Keratinocyte (primary cell): ENCODE measurements at regions not wholly inside any gene's neighbourhood (a gene's known extent, or its start where the extent isn't known, plus 50 kb on each side); places are given as distances from the start of the nearest gene placed in this dataset.

Experiments used
- DNase-seq: peaks from one replicate; pipeline ENCODE4 v3.0.0-alpha.2; 2011; ENCODE audit warnings: low read depth, missing footprints, low spot score
- FAIRE-seq: peaks from 2 replicates; lab custom pipeline; 2011; peaks lifted over from hg19 to GRCh38; lab: Jason Lieb, UNC
- H2AFZ ChIP-seq: 2 replicates; pipeline ENCODE4 v1.6.0; 2012; ENCODE audit warnings: low read length, control low read depth, inconsistent platforms; ENCODE audit not compliant: control insufficient read depth
- H3K27ac ChIP-seq: 2 replicates; pipeline ENCODE4 v1.5.1; 2011; ENCODE audit warnings: low read length; ENCODE audit not compliant: control insufficient read depth, insufficient read depth
- H3K27me3 ChIP-seq: 3 replicates; pipeline ENCODE4 v1.6.0; 2011; ENCODE audit warnings: low read length; ENCODE audit not compliant: control insufficient read depth, insufficient read depth; ENCODE audit errors: extremely low read depth
- H3K36me3 ChIP-seq, 2 experiments: 2 replicates in 1 of 2; 3 replicates in 1 of 2; pipeline ENCODE4 v1.5.1; 2011; ENCODE audit warnings: low read length in 2 of 2, mild to moderate bottlenecking in 1 of 2; ENCODE audit not compliant: control insufficient read depth in 2 of 2, insufficient read depth in 2 of 2; ENCODE audit errors: extremely low read depth in 1 of 2
- H3K4me1 ChIP-seq: 3 replicates; pipeline ENCODE4 v1.5.1; 2011; ENCODE audit warnings: low read length; ENCODE audit not compliant: control insufficient read depth, insufficient read depth; ENCODE audit errors: extremely low read depth
- H3K4me2 ChIP-seq: 3 replicates; pipeline ENCODE4 v1.6.0; 2011; ENCODE audit warnings: low read depth, low read length; ENCODE audit not compliant: control insufficient read depth, insufficient read depth; ENCODE audit errors: extremely low read depth
- H3K4me3 ChIP-seq, 3 experiments: fragments of 200-600 bp in 1 of 3; sonication (generic) in 1 of 3; 2 replicates in 2 of 3; 3 replicates in 1 of 3; pipeline ENCODE4 v1.5.1; 2011 to 2016; ENCODE audit warnings: low read length in 3 of 3, mild to moderate bottlenecking in 3 of 3, control low read depth in 2 of 3, inconsistent platforms in 1 of 3, low read depth in 1 of 3, mixed read lengths in 1 of 3, mixed run types in 1 of 3, moderate library complexity in 1 of 3; ENCODE audit not compliant: control insufficient read depth in 2 of 3, insufficient read depth in 2 of 3; ENCODE audit errors: extremely low read depth in 1 of 3
- H3K79me2 ChIP-seq: 2 replicates; pipeline ENCODE4 v1.6.0; 2012; ENCODE audit warnings: low read length; ENCODE audit not compliant: control insufficient read depth, insufficient read depth
- H3K9ac ChIP-seq: 3 replicates; pipeline ENCODE4 v1.6.0; 2011; ENCODE audit warnings: low read length; ENCODE audit not compliant: control insufficient read depth, insufficient read depth; ENCODE audit errors: extremely low read depth
- H3K9me1 ChIP-seq: 3 replicates; pipeline ENCODE4 v1.6.0; 2011; ENCODE audit warnings: low read length; ENCODE audit not compliant: control insufficient read depth, insufficient read depth; ENCODE audit errors: extremely low read depth
- H3K9me3 ChIP-seq: 2 replicates; pipeline ENCODE4 v1.5.1; 2012; ENCODE audit warnings: low read depth, low read length; ENCODE audit not compliant: control insufficient read depth
- H4K20me1 ChIP-seq: 3 replicates; pipeline ENCODE4 v1.6.0; 2011; ENCODE audit warnings: low read length; ENCODE audit not compliant: control insufficient read depth, insufficient read depth; ENCODE audit errors: extremely low read depth
- CTCF ChIP-seq, 3 experiments: IDR thresholded peaks in 1 of 3; conservative IDR thresholded peaks in 1 of 3; optimal IDR thresholded peaks in 1 of 3; 2 replicates in 2 of 3; 3 replicates in 1 of 3; pipeline versions ENCODE3 to v1.5.1; 2011; ENCODE audit warnings: low read length in 3 of 3, mild to moderate bottlenecking in 3 of 3, moderate library complexity in 2 of 3, control low read depth in 1 of 3, inconsistent platforms in 1 of 3; ENCODE audit not compliant: insufficient read depth in 2 of 3; ENCODE audit errors: extremely low read depth in 1 of 3
- EZH2 ChIP-seq: IDR thresholded peaks from one replicate; pipeline ENCODE4 v1.6.1; 2012; ENCODE audit warnings: inconsistent platforms, mild to moderate bottlenecking, low read length, moderate library complexity
- dilution Hi-C: fragments of 300-500 bp; cut with MboI; formaldehyde crosslinking; loops from one replicate; pipeline ENCODE4 v1.7.0; 2020; ENCODE audit warnings: low sequenced_read_pairs; ENCODE audit not compliant: extremely low pct_ligation_motif_present

DNA sequence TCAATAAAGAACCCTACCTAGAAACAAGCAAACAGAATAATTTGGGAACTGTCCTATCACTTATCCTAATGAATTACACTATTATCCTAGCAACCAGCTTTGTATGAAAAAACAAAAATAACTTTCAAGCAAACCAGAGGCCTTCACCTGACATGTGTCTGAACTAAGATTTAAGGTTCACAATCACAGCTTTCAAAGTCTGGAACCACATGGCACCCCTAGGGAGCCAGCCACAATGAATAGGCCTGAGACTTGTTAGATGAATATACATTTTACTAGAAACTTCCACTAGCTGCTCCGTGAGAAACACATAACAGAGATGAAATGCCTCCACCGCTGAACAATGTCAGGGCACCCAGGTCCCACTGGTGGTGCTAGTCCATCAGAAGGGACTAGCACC is 65.8 kb upstream of the CYP2D6 start:
- Histone ChIP-seq H3K79me2 (peaks cover 88% of the 10 kb centered on the region), H3K27ac (no peak overlapping the region), H3K36me3 (peaks cover 2 to 4% of the 10 kb centered on the region in 2 experiments), H3K9ac (no peak overlapping the region), H3K9me3 (no peaks in the 10 kb centered on the region), H3K9me1 (no peaks in the 10 kb centered on the region), H4K20me1 (peaks cover 3% of the 10 kb centered on the region), H3K4me3 (no peak overlapping the region), H3K27me3 (no peaks in the 10 kb centered on the region), H3K4me1 (no peaks in the 10 kb centered on the region), H2AFZ (no peak overlapping the region), H3K4me2 (no peak overlapping the region)
- TF ChIP-seq CTCF (optimal IDR thresholded peaks at IDR 0.05 in 1 of 3, IDR thresholded peaks at IDR 0.05 in 1 of 3, conservative IDR thresholded peaks at IDR 0.05 in 1 of 3; ENCODE audit: extremely low read depth in 1 of 3, insufficient read depth in 2 of 3, low read length in 3 of 3): no peak
- no peak for TF ChIP-seq EZH2
- dilution Hi-C loops: no loop called here
- FAIRE-seq (no peak), DNase-seq (no peak)

DNA sequence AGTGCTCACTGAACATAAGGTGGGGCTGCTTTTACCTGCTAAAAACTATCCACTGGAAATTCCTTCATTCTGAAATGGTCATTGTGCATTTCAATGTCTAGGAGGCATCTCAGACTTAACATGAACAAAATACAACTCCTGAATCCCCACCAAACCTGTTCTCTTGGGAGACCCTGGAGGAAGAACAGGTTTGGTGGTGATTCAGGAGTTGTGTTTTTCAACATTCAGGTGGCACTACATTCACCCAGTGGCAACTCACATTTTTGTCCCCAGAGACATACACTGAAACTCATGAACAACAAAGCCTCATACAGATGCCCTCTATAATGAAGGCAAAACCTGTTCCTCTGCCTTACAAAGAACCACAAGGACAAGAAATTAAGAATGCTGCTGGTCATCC is 64.3 kb upstream of the CYP2D6 start:
- H4K20me1 ChIP-seq: peaks cover 4% of the 10 kb centered on the region
- no peak for TF ChIP-seq EZH2
- no peak for TF ChIP-seq CTCF (optimal IDR thresholded peaks at IDR 0.05 in 1 of 3, IDR thresholded peaks at IDR 0.05 in 1 of 3, conservative IDR thresholded peaks at IDR 0.05 in 1 of 3; ENCODE audit: extremely low read depth in 1 of 3, insufficient read depth in 2 of 3, low read length in 3 of 3)
- peaks cover 85% of the 10 kb centered on the region for H3K79me2 ChIP-seq
- H3K9me1 ChIP-seq: no peaks in the 10 kb centered on the region
- no peak overlapping the region for H3K27ac ChIP-seq
- FAIRE-seq (peak; percentile 32), DNase-seq (no peak)
- H3K4me1 ChIP-seq: no peaks in the 10 kb centered on the region
- no peak overlapping the region for H3K4me2 ChIP-seq
- H2AFZ ChIP-seq: no peak overlapping the region
- H3K27me3 ChIP-seq: no peaks in the 10 kb centered on the region
- no peaks in the 10 kb centered on the region for H3K9me3 ChIP-seq
- no peak overlapping the region for H3K9ac ChIP-seq
- H3K4me3 ChIP-seq: no peak overlapping the region
- dilution Hi-C loops: no loop called here
- peaks cover 0 to 4% of the 10 kb centered on the region in 2 experiments for H3K36me3 ChIP-seq
